ENCODE measurements at regions not wholly inside any gene's neighbourhood (a gene's known extent, or its start where the extent isn't known, plus 50 kb on each side); places are given as distances from the start of the nearest gene placed in this dataset.

- no peak overlapping the region for H3K4me3 ChIP-seq (ENCODE audit: low read length)
- DNase-seq (ENCODE audit: low read depth, low spot score), result no peak
Measured at GRCh38 chr4:4619821-4620220, 78.0 kb upstream of the STX18 start.

DNA sequence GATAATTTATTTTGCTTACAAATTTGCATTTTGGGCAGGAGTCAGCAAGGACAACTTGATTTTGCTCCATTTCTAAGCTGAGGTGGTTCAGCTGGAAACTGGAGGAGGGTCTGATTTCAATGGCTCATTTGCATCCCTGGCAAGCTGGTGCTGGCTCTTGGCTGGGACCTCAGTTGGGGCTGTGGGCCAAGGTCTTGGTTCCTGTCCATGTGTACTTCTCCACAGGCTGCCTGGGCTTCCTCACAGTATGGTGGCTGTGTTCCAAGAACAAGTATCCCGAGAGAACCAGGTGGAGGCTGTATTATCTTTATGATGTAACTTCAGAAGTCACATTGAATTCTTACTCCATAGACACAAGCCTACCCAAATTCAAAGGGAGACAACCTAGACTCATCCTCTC lies 77.0 kb upstream of the STX18 start:
- DNase-seq (ENCODE audit: low read depth, low spot score), result no peak
- no peak overlapping the region for H3K4me3 ChIP-seq (ENCODE audit: low read length)

DNA sequence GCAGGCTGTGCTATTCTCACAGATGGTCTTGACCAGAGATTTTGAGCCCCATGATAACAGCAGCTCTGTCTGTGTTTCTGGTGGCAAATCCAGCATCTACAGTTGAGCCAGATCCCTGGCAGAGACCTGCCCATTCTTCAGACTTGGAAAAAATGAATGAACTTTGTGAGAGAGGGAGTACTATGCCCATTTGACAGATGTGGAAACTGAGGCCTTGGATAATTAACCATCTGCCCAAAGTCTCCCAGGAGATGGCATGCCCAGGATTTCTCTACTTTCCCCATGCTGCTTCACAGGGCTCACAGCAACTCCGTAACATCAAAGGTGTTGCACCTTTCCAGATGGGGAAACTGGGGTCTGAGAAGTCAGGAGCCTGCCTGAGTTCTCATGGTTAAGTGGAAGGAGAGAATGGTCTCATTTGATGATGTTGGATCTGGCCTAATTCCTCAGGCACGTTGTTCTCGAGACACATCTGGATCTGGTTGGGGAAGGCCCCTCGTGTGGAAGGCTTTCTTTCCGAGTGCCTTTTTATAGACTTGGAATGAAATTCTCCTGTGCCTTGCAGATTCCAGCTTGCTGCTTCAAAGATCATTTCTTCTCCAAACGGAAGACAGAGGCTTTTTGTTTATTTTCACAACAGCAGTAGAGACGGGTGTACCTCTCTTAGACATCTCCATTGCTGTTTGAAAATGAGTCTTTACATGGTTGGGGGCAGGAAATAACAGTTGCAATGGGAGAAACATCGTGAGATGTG lies 73.3 kb upstream of the STX18 start:
- no peak for DNase-seq (ENCODE audit: low read depth, low spot score)

GRCh38 chr4:4613641-4614286 lies 71.9 kb upstream of the STX18 start:
- H3K4me3 ChIP-seq (ENCODE audit: low read length), result no peak overlapping the region
- no peak for DNase-seq (ENCODE audit: low read depth, low spot score)

More for the DNA sequence above, 73.3 kb upstream of the STX18 start:
- H3K4me3 ChIP-seq (ENCODE audit: low read length), result no peak overlapping the region

DNA sequence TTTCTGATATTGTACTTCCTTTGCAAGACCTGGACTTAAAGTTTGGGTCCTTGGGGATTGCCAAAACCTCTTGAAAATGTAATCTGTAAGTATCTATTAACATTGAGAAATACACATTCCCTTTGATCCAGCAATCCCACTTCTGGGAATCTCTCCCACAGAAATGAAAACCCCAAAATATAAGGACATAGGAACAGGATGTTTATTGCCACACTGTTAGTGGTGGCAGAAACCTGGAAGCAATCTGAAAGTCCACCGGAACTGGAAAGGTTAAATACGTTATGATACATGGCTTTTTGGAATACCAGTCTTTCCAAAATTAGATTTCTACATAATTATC lies 71.2 kb upstream of the STX18 start:
- no peak for DNase-seq (ENCODE audit: low read depth, low spot score)
- H3K4me3 ChIP-seq (ENCODE audit: low read length), result no peak overlapping the region

DNA sequence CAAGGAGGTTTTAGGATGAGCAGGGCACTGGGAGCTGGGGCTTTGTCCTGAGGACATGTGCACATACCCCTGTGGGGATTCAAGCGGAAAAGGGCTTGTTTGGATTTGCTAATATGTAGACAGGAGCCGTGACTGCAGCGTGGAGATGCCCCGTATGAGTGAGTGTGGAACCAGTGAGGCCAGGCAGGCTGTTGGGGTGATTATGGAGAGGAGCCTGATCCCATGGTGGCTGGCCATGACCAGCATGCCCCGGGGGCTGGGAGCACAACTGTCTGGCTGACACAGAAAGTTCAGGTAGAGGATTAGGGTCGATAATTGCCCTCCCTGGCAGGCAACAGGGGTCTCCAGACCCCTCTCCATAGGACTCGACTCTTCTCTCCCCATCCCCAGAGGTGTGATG lies 68.8 kb upstream of the STX18 start:
- DNase-seq (ENCODE audit: low read depth, low spot score), result no peak
- no peak overlapping the region for H3K4me3 ChIP-seq (ENCODE audit: low read length)

DNA sequence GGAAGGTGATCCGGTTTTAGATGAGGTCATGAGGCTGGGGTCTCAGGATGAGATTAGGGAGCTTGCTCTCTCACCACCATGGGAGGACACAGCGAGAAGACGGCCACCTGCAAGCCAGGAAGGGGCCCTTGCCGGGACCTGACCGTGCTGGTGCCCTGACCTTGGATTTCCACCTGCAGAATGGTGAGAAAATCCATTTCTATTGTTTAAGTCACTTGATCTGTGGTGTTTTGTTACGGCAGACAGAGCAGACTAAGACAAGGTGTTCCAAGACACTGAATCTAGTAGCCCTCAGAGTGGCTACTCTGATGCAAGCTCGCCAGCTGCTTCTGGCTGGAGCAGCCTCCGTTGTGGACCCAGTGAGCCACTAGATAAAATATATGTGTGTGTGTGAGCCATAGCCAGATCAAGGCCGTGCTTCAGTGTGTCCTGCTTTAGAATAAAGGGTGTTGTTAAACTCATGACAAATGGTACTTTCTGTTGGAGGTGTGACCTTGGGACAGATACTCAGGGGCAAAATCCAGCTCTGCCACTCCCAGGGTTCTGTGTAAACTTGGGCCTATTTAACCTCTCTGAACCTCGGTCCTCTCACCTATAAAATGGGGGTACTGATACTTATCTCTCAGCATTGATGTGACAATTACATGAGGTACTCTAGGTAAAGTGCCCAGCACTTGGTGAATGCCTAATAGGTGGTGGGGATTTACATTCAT lies 67.9 kb upstream of the STX18 start:
- no peak overlapping the region for H3K4me3 ChIP-seq (ENCODE audit: low read length)
- no peak for DNase-seq (ENCODE audit: low read depth, low spot score)

- no peak for DNase-seq (ENCODE audit: low read depth, low spot score)
- H3K4me3 ChIP-seq (ENCODE audit: low read length), result no peak overlapping the region
Measured at GRCh38 chr4:4608214-4608537, 66.3 kb upstream of the STX18 start.

- no peak for DNase-seq (ENCODE audit: low read depth, low spot score)
- no peak overlapping the region for H3K4me3 ChIP-seq (ENCODE audit: low read length)
Measured at GRCh38 chr4:4607336-4608213, 65.7 kb upstream of the STX18 start.

- no peak overlapping the region for H3K4me3 ChIP-seq (ENCODE audit: low read length)
- no peak for DNase-seq (ENCODE audit: low read depth, low spot score)
Measured at GRCh38 chr4:4606321-4606720, 64.5 kb upstream of the STX18 start.

DNA sequence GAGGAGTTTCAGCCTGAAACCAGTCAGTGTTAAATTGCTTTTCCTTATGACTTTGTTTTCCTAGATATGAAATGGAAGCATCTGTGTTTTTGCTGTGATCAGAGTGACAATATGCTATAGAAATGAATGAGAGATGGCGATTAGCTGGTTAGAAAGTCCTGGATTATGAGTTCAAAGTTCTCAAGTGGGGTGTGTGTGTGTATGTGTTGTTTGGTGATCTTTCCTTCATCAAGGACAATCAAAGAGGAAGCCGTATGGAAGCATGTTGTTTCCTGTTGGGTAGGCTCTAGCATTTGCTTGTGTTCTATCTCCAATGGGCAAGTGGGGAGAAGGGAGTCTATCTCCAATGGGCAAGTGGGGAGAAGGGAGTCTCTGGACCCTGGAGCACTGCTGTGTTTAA lies 64.0 kb upstream of the STX18 start:
- DNase-seq (ENCODE audit: low read depth, low spot score), result no peak
- H3K4me3 ChIP-seq (ENCODE audit: low read length), result no peak overlapping the region

- no peak for DNase-seq (ENCODE audit: low read depth, low spot score)
- no peak overlapping the region for H3K4me3 ChIP-seq (ENCODE audit: low read length)
Measured at GRCh38 chr4:4603592-4603991, 61.7 kb upstream of the STX18 start.

- DNase-seq (ENCODE audit: low read depth, low spot score), result no peak
- H3K4me3 ChIP-seq (ENCODE audit: low read length), result no peak overlapping the region
Measured at GRCh38 chr4:4603067-4603466, 61.2 kb upstream of the STX18 start.

DNA sequence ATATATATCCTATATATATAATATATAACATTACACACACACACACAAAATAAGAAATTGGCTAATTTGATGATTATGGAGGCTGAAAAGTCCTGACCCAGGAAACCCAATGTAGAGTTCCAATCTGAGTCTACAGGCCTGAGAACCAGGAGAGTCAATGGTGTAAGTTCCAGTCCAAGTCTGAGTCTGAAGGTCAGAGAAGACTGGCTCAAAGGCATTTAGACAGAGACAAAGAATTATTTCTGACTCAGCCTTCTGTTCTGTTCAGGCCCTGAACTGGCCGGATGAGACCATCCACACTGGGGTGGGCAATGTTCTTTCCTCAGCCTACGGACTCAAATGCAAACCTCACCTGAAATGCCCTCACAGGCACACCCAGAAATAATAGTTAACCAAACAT lies 60.6 kb upstream of the STX18 start:
- no peak for DNase-seq (ENCODE audit: low read depth, low spot score)
- no peak overlapping the region for H3K4me3 ChIP-seq (ENCODE audit: low read length)

DNA sequence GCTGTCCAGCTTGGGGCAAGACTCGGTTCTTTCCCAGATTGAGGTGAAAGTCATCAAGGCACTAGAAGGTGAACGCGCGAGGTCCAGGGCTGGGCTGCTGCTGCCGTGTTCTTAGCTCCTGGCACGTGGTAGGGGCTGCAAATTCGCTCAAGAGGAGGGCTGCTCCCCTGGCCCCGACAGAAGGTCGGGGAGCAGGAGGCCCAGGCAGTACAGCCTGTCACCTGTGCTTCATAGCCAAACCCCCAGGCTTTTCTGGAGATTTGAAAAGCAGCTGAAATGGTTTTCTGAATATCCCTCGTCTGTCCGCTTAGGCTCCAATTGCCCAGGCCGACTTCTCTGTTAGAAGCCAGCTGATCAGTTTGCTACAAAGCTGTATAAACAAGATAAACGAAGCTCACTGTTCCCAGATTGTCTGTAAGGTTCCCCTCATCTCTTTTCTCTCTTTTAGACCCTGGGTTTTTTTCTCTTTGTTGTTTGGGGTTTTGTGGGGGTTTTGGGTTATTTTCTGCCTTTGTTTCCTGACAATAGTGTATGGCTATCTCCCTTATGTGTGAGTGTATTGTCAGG lies 60.0 kb upstream of the STX18 start:
- no peak overlapping the region for H3K4me3 ChIP-seq (ENCODE audit: low read length)
- DNase-seq (ENCODE audit: low read depth, low spot score), result no peak

GRCh38 chr4:4599481-4600275 lies 57.8 kb upstream of the STX18 start:
- H3K4me3 ChIP-seq (ENCODE audit: low read length), result no peak overlapping the region
- no peak for DNase-seq (ENCODE audit: low read depth, low spot score)

GRCh38 chr4:4598851-4599411 lies 57.1 kb upstream of the STX18 start:
- no peak for DNase-seq (ENCODE audit: low read depth, low spot score)
- no peak overlapping the region for H3K4me3 ChIP-seq (ENCODE audit: low read length)

DNA sequence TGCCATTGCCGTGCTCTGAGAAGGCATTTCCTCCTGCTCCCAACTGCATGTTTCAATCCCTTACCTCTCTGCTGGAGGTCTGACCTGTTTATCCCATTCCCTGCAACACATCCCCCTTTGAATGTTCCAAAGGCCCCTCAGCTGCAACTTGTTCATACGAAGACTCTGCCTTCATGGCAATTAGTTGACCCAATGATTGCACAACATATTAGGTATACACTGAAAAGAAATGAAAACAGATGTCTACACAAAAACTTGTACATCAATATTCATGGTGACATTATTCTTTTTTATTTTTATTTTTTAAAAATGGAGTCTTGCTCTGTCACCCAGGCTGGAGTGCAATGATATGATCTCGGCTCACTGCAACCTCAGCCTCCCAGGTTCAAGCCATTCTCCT lies 54.9 kb upstream of the STX18 start:
- no peak for DNase-seq (ENCODE audit: low read depth, low spot score)
- no peak overlapping the region for H3K4me3 ChIP-seq (ENCODE audit: low read length)

All from Jurkat, Clone E6-1 (cell line).